H9 (cell line): ENCODE measurements at regions not wholly inside any gene's neighbourhood (a gene's known extent, or its start where the extent isn't known, plus 50 kb on each side); places are given as distances from the start of the nearest gene placed in this dataset.

Experiments
- DNase-seq: peaks from one replicate; pipeline ENCODE4 v3.0.0-alpha.2; 2017
- H2AFZ ChIP-seq: one replicate; pipeline ENCODE4 v1.6.1; 2013; ENCODE audit warnings: mild to moderate bottlenecking, low read length, control low read depth, moderate library complexity
- H2AK5ac ChIP-seq: 2 replicates; pipeline ENCODE4 v1.6.1; 2013; ENCODE audit warnings: low read length, control low read depth, mixed read lengths; ENCODE audit not compliant: insufficient read length
- H2BK120ac ChIP-seq: one replicate; pipeline ENCODE4 v1.6.1; 2013; ENCODE audit warnings: low read depth, mild to moderate bottlenecking, low read length, control low read depth, inconsistent platforms; ENCODE audit not compliant: poor library complexity, severe bottlenecking
- H2BK12ac ChIP-seq: 2 replicates; pipeline ENCODE4 v1.6.1; 2013; ENCODE audit warnings: low read length, control low read depth, mixed read lengths, low read depth; ENCODE audit not compliant: insufficient read length
- H2BK15ac ChIP-seq: 2 replicates; pipeline ENCODE4 v1.6.1; 2013; ENCODE audit warnings: low read depth, low read length, control low read depth
- H2BK20ac ChIP-seq: one replicate; pipeline ENCODE4 v1.6.1; 2013; ENCODE audit warnings: low read depth, mild to moderate bottlenecking, low read length, control low read depth, inconsistent platforms; ENCODE audit not compliant: poor library complexity, severe bottlenecking
- H2BK5ac ChIP-seq: 2 replicates; pipeline ENCODE4 v1.6.1; 2013; ENCODE audit warnings: low read length, control low read depth, mixed read lengths; ENCODE audit not compliant: insufficient read length
- H3K14ac ChIP-seq: 2 replicates; pipeline ENCODE4 v1.6.1; 2013; ENCODE audit warnings: low read length, control low read depth; ENCODE audit not compliant: insufficient read depth
- H3K18ac ChIP-seq: 2 replicates; pipeline ENCODE4 v1.6.1; 2013; ENCODE audit warnings: low read depth, mild to moderate bottlenecking, mixed read lengths, low read length, control low read depth; ENCODE audit not compliant: insufficient read length
- H3K23ac ChIP-seq: 2 replicates; pipeline ENCODE4 v1.6.1; 2013; ENCODE audit warnings: low read length, control low read depth, mixed read lengths, low read depth; ENCODE audit not compliant: insufficient read length
- H3K23me2 ChIP-seq: 2 replicates; pipeline ENCODE4 v1.6.1; 2013; ENCODE audit warnings: low read depth, mild to moderate bottlenecking, mixed read lengths, low read length, control low read depth; ENCODE audit not compliant: insufficient read length, poor library complexity, severe bottlenecking
- H3K27ac ChIP-seq: 2 replicates; pipeline ENCODE4 v1.5.1; 2013; ENCODE audit warnings: low read length, control low read depth, mixed read lengths, low read depth; ENCODE audit not compliant: insufficient read length
- H3K27me3 ChIP-seq: 2 replicates; pipeline ENCODE4 v1.6.1; 2013; ENCODE audit warnings: low read length, control low read depth, inconsistent platforms; ENCODE audit not compliant: insufficient read depth
- H3K4ac ChIP-seq: 2 replicates; pipeline ENCODE4 v1.6.1; 2013; ENCODE audit warnings: low read depth, mild to moderate bottlenecking, control low read depth, inconsistent platforms, low read length, moderate library complexity
- H3K4me1 ChIP-seq: 2 replicates; pipeline ENCODE4 v1.6.1; 2013; ENCODE audit warnings: low read length, control low read depth, inconsistent platforms; ENCODE audit not compliant: insufficient read depth
- H3K4me2 ChIP-seq: 2 replicates; pipeline ENCODE4 v1.6.1; 2013; ENCODE audit warnings: low read length, control low read depth, mixed read lengths; ENCODE audit not compliant: insufficient read length, insufficient read depth
- H3K56ac ChIP-seq: 2 replicates; pipeline ENCODE4 v1.6.1; 2013; ENCODE audit warnings: low read depth, mild to moderate bottlenecking, mixed read lengths, low read length, control low read depth; ENCODE audit not compliant: insufficient read length
- H3K79me1 ChIP-seq: 2 replicates; pipeline ENCODE4 v1.6.1; 2013; ENCODE audit warnings: low read depth, mild to moderate bottlenecking, moderate library complexity, low read length, control low read depth, inconsistent platforms; ENCODE audit not compliant: insufficient read depth, poor library complexity, severe bottlenecking
- H3K79me2 ChIP-seq: 2 replicates; pipeline ENCODE4 v1.6.1; 2013; ENCODE audit warnings: low read length, control low read depth, inconsistent platforms; ENCODE audit not compliant: insufficient read depth
- H3K9ac ChIP-seq: 2 replicates; pipeline ENCODE4 v1.6.1; 2013; ENCODE audit warnings: low read length, control low read depth, mixed read lengths; ENCODE audit not compliant: insufficient read length; ENCODE audit errors: extremely low read depth
- H3K9me3 ChIP-seq: one replicate; pipeline ENCODE4 v1.6.1; 2013; ENCODE audit warnings: low read depth, low read length, inconsistent platforms; ENCODE audit not compliant: control insufficient read depth
- H3T11ph ChIP-seq: one replicate; pipeline ENCODE4 v1.6.1; 2013; ENCODE audit warnings: mild to moderate bottlenecking, low read length, control low read depth, inconsistent platforms
- H4K20me1 ChIP-seq: one replicate; pipeline ENCODE4 v1.6.1; 2013; ENCODE audit not compliant: control insufficient read depth, insufficient read length, insufficient read depth
- H4K5ac ChIP-seq: 2 replicates; pipeline ENCODE4 v1.6.1; 2013; ENCODE audit warnings: low read depth, mild to moderate bottlenecking, mixed read lengths, low read length, control low read depth; ENCODE audit not compliant: insufficient read length
- H4K8ac ChIP-seq: replicated peaks from 2 replicates; pipeline ENCODE4 v1.6.1; 2013; ENCODE audit warnings: low read length, control low read depth, mixed read lengths, low read depth; ENCODE audit not compliant: insufficient read length
- H4K91ac ChIP-seq: 2 replicates; pipeline ENCODE4 v1.6.1; 2013; ENCODE audit warnings: low read depth, mild to moderate bottlenecking, moderate library complexity, mixed read lengths, low read length, control low read depth; ENCODE audit not compliant: insufficient read length
- H3K27ac Mint-ChIP-seq, 3 experiments: 2 replicates in 2 of 3; 3 replicates in 1 of 3; pipeline ENCODE4 v1.8.0; 2020 to 2021; ENCODE audit warnings: mixed read lengths in 3 of 3, mild to moderate bottlenecking in 1 of 3, moderate library complexity in 1 of 3
- H3K27me3 Mint-ChIP-seq: 2 replicates; pipeline ENCODE4 v1.8.0; 2021; ENCODE audit warnings: low read depth, mild to moderate bottlenecking, moderate library complexity, mixed read lengths
- H3K36me3 Mint-ChIP-seq, 3 experiments: 2 replicates in 2 of 3; 3 replicates in 1 of 3; pipeline ENCODE4 v1.8.0; 2020 to 2021; ENCODE audit warnings: low read depth in 3 of 3, mixed read lengths in 3 of 3; ENCODE audit not compliant: insufficient read depth in 1 of 3
- H3K4me1 Mint-ChIP-seq, 2 experiments: 2 replicates each; pipeline ENCODE4 v1.8.0; 2020; ENCODE audit warnings: mixed read lengths in 2 of 2
- H3K4me3 Mint-ChIP-seq, 2 experiments: 2 replicates in 1 of 2; 3 replicates in 1 of 2; pipeline ENCODE4 v1.8.0; 2020 to 2021; ENCODE audit warnings: mild to moderate bottlenecking in 2 of 2, mixed read lengths in 2 of 2, moderate library complexity in 1 of 2
- H3K9me3 Mint-ChIP-seq, 2 experiments: 2 replicates in 1 of 2; 3 replicates in 1 of 2; pipeline ENCODE4 v1.8.0; 2020; ENCODE audit warnings: mild to moderate bottlenecking in 2 of 2, mixed read lengths in 2 of 2, moderate library complexity in 1 of 2
- WGBS: extraction: QIAGEN DNeasy Blood & Tissue Kit; methylation state at CpG from one replicate; pipeline ENCODE4 v1.1.7; 2013; ENCODE audit warnings: missing lambda C conversion rate, low lambda C conversion rate, mixed read lengths; ENCODE audit not compliant: insufficient read length; ENCODE audit errors: extremely low coverage; 5-methylcytosine and 5-hydroxymethylcytosine counted together
- TF ChIP-seq, protein P1 (sequence below): fragments of 200-600 bp; sonication (generic); conservative IDR thresholded peaks from 3 replicates; pipeline ENCODE4 v1.8.0; 2021; ENCODE audit warnings: antibody characterized with exemption, mild to moderate bottlenecking

DNA sequence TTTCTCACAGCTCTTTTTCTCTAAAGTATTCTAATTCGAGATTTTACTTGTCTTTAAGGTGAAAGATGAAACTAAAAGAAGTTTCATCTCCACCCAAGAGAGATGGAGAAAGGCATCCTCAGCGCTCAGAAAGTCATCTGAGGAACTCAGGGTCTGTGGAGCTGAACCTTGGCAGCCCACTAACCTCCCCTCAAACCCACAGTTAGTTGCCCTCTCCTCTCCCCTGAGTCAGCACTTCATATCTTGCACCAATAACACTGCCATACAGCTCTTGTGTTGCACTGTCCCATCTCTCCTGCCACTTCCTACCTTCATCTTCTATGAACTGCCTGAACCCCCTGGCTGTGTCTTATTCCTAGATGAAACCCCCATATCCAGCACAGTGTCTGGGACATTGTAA lies 184.8 kb downstream of the RAB28 start:
- no peak for DNase-seq

More for the DNA sequence above, 184.8 kb downstream of the RAB28 start:
- Histone ChIP-seq H3K14ac (no peak overlapping the region), H3K9me3 (peaks cover 5% of the 10 kb centered on the region), H3K27me3 (no peaks in the 10 kb centered on the region), H2AK5ac (no peak overlapping the region), H3K23ac (no peak overlapping the region), H3K23me2 (no peaks in the 10 kb centered on the region), H3K56ac (no peak overlapping the region), H2BK5ac (no peak overlapping the region), H3K4me1 (no peaks in the 10 kb centered on the region), H3K4me2 (no peak overlapping the region), H4K8ac (no peak overlapping the region), H3K27ac (no peak overlapping the region), H2BK15ac (no peak overlapping the region), H2AFZ (no peak overlapping the region), H4K5ac (no peak overlapping the region), H2BK120ac (no peak overlapping the region), H4K91ac (no peak overlapping the region), H2BK12ac (no peak overlapping the region), H3K79me2 (no peaks in the 10 kb centered on the region), H3K9ac (no peak overlapping the region), H4K20me1 (no peaks in the 10 kb centered on the region), H3K4ac (no peak overlapping the region), H3T11ph (no peak overlapping the region), H3K18ac (no peak overlapping the region), H3K79me1 (no peaks in the 10 kb centered on the region), H2BK20ac (no peak overlapping the region)
- Mint-ChIP-seq H3K9me3 (peaks cover 3 to 15% of the 10 kb centered on the region in 2 experiments; a peak in 4 of 5 replicates), H3K4me1 (peaks cover 0 to 3% of the 10 kb centered on the region in 2 experiments; a peak in 1 of 4 replicates), H3K27ac (no peak overlapping the region; a peak in 1 of 7 replicates), H3K36me3 (peaks cover 8 to 19% (median 17%) of the 10 kb centered on the region in 3 experiments), H3K27me3 (no peaks in the 10 kb centered on the region), H3K4me3 (no peak overlapping the region)
- TF ChIP-seq, protein P1, sequence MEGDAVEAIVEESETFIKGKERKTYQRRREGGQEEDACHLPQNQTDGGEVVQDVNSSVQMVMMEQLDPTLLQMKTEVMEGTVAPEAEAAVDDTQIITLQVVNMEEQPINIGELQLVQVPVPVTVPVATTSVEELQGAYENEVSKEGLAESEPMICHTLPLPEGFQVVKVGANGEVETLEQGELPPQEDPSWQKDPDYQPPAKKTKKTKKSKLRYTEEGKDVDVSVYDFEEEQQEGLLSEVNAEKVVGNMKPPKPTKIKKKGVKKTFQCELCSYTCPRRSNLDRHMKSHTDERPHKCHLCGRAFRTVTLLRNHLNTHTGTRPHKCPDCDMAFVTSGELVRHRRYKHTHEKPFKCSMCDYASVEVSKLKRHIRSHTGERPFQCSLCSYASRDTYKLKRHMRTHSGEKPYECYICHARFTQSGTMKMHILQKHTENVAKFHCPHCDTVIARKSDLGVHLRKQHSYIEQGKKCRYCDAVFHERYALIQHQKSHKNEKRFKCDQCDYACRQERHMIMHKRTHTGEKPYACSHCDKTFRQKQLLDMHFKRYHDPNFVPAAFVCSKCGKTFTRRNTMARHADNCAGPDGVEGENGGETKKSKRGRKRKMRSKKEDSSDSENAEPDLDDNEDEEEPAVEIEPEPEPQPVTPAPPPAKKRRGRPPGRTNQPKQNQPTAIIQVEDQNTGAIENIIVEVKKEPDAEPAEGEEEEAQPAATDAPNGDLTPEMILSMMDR, result no peak
- WGBS, result no CpG with 5 or more reads among the region's 2 CpGs
